Fibroblast of skin of left biceps (primary cell): ENCODE measurements at regions not wholly inside any gene's neighbourhood (a gene's known extent, or its start where the extent isn't known, plus 50 kb on each side); places are given as distances from the start of the nearest gene placed in this dataset.

ENCODE experiments used
- DNase-seq, 2 experiments: peaks; one replicate each; pipeline ENCODE4 v3.0.0-alpha.2; 2013; ENCODE audit warnings: low read depth in 2 of 2

DNA sequence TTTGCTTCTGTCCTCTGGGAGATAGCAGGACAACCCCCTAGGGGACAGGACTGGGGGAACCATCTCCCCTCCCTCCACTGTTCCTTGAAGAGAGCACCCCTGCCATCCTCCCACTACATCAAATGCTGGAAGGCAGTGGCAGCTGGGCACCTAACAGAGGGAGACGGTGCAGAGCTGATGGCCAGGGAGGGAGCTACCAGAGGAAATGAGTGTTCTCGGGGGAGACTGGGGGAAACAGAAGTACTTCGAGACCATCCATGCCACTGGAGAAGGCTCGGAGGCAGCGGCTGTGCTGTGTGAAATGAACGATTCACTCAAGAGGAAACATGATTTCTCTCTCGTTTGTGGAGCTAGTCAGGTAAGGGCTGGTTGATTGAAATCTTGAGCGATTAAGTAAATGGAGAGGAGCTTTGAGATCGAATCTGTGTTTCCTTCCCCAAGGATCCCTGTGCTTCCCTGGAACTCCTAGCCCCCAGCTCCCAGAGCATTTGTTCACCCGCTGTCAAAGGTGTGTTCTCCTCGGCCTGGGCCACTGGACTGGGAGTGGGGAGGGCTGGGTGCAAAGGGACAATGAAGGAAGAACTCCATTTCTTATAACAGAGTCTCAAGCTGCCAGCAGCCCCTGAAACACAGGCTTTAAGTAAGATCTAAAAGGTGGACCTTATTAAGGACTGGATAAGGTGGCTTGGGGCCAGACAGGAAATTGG is 261.3 kb upstream of the MOCS1 start:
- no peak for DNase-seq

DNA sequence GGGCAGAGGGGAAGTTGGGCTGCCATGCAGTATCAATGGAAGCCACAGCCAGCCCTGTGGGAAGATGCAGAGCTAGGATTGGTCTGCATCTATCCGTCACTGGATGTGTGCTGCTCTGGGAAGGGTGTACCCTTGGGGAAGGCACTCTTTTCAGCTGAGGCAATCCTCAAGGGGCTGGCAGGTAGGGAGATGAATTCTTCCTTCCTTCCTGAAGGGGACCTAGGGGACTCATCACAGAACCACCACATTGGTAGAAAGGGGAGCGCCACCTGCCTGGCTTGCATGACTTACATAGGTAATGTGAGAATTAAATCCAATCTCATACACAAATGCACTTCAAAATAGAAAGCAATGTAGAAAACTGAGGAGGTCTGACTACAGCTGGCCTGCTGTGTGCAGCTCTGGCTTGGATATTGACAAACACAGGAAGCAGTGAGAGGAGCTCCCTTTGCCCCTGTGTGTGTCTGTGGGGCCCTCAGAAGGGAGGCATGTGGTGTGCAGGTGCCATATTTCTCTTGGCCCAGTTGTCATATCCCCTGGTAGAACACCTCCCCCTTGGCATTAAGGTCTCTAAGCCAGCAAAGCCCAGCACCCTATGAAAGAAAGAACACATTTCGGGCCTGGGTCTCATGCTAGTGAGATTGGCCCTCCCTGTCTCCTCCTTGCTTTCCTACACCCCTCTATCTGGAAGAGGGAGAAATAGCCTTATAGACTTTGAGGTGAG is 260.3 kb upstream of the MOCS1 start:
- no peak for DNase-seq

DNA sequence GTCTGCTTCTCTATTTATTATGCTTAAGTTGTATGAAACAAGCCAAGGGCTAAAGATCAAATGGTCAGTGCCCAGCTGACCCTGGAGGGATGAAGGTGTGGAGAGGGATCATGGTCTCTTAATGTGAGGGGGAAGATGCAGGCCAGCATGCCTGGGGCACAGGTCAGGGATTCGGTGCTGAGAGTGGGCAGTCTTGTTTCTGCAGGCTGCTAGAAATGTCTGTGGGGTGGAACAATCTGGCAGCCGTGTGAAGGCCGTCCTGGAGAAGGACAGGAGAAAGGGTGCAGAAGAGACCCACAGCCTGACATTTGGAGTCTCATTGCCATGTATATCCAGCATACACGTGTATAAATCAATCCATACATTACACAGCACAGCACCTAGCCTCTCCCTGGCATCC is 258.3 kb upstream of the MOCS1 start:
- no peak for DNase-seq

DNA sequence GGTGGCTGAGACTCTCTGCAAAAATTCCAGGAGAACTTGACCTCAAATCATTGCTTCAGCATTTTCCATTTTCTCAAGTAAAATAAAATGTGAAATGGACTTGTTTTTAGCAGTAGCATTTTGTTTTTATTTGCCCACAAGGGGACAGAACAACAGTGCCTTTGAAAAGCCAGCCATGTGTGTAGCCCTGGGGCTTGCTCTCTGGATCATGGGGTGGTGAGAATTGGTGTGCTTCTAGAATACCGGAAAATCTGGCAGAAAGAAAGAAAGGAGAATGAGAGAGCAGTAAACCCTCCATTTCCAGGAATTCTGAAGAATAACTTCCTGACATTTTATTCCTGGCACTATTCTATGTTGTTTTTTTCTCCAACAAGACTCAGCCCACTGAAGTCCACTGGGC is 254.7 kb upstream of the MOCS1 start:
- DNase-seq: no peak

DNA sequence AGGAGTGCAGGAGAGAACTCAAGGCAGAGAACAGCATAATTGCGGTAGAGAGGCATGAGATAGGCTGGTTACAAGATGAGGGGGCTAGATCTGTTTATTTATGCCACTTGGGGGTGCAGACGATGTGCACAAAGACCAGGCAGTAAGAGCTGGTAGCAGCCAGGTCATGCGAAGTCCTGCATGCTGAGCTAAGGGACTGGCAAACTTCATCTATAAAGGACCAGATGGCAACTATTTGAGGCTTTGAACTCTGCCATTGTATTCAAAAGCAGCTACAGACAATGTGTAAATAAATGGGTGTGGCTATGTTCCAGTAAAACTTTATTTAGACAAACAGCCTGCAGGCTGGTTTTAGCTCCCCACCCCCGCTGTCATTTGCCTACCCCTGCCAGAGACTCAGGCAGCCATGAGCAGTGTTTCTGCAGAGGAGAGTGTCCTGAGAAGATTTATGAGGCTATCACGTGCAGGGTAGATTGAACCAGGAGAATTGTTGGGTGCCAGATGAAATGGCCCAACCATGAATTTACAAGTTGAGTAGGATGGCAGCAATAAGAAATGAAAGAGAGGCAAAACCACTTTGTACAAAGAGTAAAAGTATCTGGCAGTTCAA is 253.4 kb upstream of the MOCS1 start:
- DNase-seq: no peak

DNA sequence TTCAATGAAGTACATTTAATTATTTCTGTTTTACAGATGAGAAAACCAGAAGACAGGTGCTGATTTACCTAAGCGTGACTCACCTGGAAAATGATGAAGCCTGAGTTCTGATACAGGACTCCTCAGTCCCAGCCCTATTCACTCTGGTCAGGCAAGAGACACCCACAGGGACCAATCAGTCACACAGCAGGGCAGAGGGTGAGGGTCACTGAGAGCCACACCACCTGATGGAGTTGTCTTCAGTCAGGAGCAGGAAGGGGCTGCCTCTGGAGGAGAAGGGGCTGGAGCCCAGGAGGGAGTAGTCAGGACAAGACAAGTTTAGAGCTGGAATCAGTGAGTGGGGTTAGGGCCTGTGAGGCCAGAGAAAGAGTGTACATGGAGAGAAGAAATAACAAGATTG is 251.2 kb upstream of the MOCS1 start:
- no peak for DNase-seq

DNA sequence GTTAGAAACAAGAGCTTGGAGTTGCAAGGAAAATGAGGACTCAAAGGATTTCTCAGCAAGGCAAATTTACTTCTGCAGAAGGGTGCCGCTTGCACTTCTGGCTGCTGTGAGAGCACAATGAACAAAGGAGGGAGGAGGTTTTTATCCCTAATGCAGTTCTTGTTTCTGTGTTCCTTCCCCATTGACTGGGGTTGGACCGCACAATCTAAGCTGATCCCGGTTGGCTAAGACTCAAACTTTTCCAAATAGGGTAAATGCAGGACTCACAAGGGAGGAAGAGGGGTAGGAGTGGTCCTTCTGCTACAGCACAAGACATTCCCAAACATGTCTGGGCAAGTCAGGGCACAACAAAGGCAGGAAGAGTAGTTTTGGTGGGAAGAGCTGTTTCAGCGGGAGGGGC is 249.6 kb upstream of the MOCS1 start:
- no peak for DNase-seq

DNA sequence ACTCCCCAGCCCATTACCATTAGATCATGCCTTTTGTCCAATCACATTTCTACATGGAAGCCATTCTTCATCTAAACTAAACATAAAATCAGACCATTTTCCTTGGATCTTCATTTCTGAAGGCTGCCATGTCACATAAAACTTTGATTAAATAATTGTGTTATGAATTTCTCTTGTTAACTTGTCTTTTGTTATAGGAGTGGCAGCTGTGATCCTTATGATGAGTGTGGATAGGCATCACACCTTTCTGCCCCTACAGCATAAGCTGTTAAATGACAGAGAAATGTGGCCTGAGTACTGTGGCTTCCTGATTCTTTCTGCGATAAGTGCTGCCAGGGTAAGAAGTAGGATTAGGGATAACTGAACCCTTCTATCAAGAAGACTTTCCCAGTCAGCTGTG is 247.1 kb upstream of the MOCS1 start:
- DNase-seq: no peak

DNA sequence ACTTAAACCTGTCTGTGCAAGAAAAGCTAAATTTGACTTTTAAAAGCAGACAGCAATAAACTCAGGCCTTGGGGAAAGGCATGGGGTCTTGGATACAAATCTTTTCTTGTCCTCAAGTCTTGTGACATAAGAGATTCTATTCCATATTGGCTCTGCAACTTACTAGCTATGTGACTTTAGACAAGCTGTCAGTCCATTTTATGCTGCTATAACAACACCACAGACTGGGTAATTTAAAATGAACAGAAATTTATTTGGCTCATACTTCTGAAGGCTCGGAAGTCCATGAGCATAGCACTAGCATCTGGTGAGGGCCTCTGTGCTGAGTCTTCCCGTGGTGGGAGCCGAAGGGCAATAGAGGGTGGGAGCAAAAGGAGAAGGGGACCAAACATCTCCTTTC is 246.0 kb upstream of the MOCS1 start:
- no peak for DNase-seq

DNA sequence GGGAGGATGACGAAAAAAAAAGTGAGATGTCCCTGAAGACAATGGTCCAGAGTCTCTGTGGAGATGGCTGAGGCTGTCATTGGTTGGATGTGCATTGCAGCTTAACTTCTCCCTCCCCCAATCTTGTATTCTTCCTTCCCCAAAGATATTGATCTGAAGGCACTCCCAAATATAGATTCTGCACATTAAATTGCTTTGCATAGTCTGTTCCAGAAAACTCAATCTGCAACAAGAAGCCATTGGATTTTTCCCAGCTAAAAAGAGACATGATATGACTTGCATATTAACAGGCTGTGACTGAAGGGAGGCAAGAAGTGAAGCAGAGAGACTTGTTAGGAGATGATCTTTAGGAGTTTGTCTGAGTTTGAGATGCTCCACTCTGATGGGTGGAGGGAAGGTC is 245.2 kb upstream of the MOCS1 start:
- DNase-seq: no peak

DNA sequence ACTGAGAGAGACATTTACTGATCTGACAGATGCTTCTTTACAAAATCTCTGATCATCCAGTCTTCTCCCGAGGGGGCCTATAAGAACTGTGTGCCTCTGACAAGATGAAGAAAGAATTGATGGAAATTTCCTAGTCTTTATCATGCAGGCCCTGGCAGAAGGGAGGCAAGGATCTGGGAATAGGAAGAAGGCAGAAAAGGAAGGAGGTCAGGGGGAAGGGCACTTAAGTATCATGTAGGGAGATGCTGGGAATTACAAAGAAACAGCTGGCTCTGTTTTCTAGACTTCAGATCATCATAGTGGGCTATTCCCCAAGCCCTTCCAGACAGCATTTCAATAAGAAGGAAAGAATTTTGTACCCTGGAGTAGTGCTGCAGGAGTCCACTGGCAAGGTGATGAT is 243.3 kb upstream of the MOCS1 start:
- DNase-seq: no peak

DNA sequence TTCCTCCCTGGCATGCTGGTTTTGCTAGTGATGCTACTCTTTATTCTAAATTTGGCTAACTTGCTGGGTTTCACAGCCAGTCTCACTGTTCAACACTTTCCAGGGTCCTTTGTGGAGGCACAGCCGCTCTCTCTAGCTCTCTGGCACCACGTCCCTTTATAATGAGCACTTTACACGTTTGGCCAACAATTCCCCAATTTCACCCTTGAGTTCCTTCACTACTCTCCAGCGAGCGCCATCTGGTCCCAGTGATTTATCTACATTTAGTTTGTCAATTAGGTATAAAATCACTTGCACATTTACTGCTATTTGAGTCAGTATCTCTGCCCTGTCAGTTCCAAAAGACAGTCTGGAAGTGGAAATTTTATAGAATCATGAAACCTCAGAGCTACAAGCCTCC is 241.9 kb upstream of the MOCS1 start:
- DNase-seq: no peak

DNA sequence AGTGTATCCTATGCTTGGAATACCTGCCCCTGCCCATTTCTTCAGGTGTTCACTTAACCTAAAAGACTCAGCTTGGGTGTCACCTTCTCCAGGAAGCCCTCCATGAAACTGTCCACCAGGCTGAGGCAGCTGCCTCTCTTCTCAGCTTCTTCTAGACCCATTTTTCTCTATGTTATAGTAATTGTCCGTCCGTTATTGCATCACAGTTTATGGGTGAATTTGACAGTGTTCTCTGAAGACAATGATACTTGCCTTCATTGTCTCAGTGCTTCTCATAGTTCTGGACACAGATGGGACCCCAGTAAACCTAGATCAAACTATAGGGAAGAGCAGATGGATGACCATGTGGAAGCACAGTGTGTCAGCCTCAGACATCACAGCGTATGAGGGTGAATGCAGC is 238.0 kb upstream of the MOCS1 start:
- DNase-seq: no peak

DNA sequence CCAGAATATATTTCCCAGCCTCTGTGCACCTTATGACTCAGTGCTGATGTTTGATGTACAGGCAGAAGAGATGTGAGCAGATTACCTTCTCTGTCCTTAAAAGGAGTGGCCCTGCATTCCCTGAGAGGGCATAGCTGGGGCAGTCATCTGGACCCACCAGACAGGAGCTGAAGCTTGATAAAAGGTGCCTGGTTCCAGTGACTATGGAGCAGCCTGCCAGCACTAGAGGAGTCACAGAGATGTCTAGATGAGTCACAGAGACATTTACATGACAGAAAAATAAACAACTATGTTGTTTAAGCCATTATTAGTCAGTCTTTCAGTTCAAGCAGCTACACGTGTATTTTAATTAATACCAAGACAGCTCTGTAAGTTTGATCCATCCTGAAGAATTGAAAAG is 237.1 kb upstream of the MOCS1 start:
- DNase-seq: no peak

DNA sequence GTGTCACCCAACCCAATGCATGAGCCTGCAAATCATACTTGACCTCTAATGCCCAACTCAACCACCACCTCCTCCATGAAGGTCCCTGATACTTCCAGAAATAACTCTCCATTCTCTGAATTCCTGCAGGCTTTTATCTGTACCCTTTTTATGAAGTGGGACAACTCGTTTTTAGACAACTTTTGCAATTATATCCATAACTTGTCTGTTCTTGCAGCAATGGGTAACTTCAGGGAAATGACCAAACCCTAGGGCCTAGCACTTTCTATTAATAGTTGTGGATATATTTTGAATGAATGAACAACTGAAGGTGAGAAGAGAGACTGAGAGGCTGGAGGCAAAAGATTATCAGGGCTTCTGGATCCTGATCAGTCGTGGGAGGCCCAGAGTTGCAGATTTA is 236.6 kb upstream of the MOCS1 start:
- DNase-seq: no peak

DNA sequence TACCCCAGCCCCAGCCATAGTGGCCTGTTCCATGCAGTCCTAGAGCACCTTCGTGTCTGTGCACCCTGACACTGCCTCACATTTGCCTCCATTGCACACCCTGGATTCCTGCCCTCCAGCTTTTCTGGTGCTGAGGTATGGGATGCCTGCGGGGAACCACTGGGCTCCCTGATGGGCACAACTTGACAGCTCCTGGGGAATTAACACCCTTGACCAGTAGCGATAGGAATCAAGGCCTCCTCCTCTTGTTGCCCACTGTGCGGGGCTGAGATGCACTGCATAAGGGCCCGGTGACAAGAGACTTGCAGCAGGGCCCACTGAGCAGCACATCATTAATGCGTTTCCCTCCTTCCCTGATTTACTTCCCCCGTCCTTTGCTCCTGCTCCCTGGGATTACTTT is 235.6 kb upstream of the MOCS1 start:
- DNase-seq: no peak

DNA sequence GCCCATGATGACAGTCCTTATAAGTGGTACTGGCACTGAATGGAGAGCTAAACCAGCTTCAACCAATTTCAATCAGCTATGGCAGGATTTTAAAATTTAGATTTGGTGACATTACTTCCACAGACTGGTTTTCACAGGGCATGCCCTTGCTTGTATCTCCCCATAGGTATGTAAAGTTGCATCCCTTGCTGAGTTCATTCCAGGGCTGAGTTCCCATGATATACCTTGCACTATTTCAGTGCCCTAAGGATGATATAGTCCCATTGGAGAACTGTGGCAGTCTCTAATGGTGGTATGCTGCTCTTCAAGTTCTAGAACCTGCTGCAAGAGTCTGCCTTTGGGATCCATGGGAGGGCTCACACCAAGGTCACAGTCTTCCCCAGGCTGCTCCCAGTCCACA is 232.7 kb upstream of the MOCS1 start:
- no peak for DNase-seq

DNA sequence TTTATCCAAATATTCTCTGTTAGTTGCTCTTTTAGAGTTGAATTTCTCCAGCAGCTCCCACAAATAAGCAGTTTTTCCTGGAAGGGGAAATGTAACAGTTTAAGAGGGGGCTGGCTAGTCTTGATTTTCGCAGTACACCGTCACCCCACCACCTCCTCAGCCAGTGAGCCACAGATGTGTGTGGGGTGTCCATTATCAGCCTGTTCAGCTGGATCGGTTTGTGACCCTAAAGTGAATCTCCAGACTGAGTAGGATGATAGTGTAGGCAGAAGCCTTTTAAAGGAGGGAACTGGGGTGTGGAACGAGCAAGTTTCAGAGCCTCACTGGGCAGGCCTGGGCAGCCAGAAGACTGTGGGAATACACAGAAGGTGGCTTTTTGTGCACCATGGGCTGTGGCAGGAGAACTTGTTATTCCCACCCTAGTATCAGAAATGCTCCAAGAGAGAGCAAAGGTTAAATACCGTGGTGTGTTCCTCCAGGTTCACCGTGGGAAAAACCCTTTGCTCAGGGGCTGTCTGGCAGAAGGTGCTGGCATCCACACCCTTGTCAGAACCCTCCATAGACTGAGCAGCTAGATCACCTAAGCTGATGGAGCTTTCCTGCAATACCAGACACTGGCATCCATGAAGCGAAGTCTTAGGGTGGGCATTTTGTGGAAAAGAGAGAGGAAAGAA is 230.9 kb upstream of the MOCS1 start:
- no peak for DNase-seq

DNA sequence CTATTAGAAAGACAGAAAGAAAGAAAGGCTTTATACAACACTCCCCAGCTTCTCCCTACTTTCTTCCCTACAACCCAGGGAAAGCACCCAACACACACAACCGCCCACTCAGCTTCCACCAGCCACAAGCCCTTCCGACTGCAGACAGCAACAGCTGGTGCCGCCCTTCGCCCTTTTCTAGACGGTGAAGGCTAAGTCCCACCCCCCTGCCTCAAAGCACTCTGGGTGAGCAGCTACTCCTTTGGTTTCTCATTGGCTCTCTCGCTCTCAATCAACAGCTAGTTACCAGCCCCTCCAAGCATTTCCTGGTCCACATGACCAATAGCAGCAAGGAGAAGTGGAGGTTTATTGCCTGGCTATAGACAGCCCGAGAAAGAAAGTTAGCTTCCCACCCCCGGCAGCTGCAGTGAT is 230.1 kb upstream of the MOCS1 start:
- DNase-seq: no peak

DNA sequence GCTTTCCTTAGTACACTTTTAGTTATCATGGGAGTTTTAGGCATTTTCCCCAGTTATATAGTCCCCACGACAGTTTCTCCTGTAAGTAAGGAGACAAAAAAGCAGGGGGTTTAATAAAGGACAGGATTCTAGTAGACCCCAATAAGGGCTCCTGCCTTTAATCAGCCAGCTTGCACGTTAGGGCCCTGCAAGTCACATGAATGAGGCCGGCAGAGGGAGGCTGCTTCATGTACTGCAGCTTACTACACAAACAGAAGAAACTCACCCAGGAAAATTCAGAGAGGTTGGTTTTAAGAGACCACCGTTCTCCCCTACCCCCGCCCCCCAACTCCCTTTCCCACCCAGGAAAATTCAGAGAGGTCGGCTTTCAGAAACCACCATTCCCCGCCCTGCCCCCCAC is 229.7 kb upstream of the MOCS1 start:
- no peak for DNase-seq

DNA sequence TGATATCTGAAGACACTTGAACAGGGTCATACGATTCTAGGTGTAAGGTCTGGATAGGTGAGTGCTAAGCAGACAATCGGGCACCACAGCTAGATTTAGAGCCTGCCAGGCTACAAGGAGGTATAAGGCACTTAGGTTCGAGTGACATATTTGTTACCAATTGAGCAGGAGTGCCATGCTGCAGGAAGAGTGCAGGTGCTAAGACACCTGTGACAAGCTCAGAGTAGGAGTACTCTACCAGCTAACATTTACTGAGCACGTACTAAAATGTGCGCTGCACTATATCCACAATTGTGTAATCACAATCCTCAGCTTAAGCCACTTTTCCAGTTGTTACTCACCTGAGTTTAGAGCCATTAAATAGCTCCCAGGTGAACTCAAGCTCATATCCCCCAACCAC is 227.8 kb upstream of the MOCS1 start:
- DNase-seq: no peak

DNA sequence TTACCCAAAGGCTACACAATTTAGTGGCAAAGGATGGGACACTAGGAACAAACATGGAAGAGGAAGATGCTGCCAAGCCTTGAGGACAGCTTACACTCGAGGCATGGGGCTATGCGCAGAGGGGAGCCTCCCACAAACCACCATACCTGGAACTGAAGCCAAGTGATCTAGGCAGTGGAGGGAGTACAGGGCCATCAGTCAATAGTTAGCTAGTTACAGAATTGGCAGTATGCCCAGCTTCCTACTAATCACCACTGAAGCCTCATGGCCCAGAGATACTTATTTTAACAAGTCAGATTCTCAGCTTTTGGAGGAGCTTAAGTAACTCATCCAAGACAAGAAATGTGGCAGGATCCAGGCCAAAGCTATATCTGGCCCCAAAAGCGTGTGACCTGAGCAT is 226.6 kb upstream of the MOCS1 start:
- no peak for DNase-seq

DNA sequence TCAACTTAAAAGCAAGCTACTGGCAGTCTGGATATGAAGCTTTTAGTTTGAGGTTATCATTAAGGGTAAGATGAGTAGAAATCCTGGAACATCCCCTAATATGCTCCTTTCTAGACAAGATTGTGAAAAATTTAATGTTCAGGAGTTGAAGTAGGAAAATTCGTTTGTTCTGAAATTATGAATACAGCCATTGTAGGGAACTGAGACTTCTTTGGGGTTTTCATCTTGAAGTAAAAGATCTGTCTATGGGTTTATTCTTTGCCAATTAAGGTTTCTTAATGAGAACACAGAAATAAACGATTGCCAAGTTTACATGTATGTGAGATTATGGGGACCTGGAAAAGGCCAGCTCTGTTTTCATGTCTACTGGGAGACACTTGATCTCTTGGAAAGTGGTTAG is 225.6 kb upstream of the MOCS1 start:
- no peak for DNase-seq
